Keratinocyte (primary cell): ENCODE measurements at regions not wholly inside any gene's neighbourhood (a gene's known extent, or its start where the extent isn't known, plus 50 kb on each side); places are given as distances from the start of the nearest gene placed in this dataset.

Source experiments
- DNase-seq: peaks from one replicate; pipeline ENCODE4 v3.0.0-alpha.2; 2011; ENCODE audit warnings: low read depth, missing footprints, low spot score
- FAIRE-seq: peaks from 2 replicates; lab custom pipeline; 2011; peaks lifted over from hg19 to GRCh38; lab: Jason Lieb, UNC
- H2AFZ ChIP-seq: 2 replicates; pipeline ENCODE4 v1.6.0; 2012; ENCODE audit warnings: low read length, control low read depth, inconsistent platforms; ENCODE audit not compliant: control insufficient read depth
- H3K27ac ChIP-seq: 2 replicates; pipeline ENCODE4 v1.5.1; 2011; ENCODE audit warnings: low read length; ENCODE audit not compliant: control insufficient read depth, insufficient read depth
- H3K27me3 ChIP-seq: 3 replicates; pipeline ENCODE4 v1.6.0; 2011; ENCODE audit warnings: low read length; ENCODE audit not compliant: control insufficient read depth, insufficient read depth; ENCODE audit errors: extremely low read depth
- H3K36me3 ChIP-seq, 2 experiments: 2 replicates in 1 of 2; 3 replicates in 1 of 2; pipeline ENCODE4 v1.5.1; 2011; ENCODE audit warnings: low read length in 2 of 2, mild to moderate bottlenecking in 1 of 2; ENCODE audit not compliant: control insufficient read depth in 2 of 2, insufficient read depth in 2 of 2; ENCODE audit errors: extremely low read depth in 1 of 2
- H3K4me1 ChIP-seq: 3 replicates; pipeline ENCODE4 v1.5.1; 2011; ENCODE audit warnings: low read length; ENCODE audit not compliant: control insufficient read depth, insufficient read depth; ENCODE audit errors: extremely low read depth
- H3K4me2 ChIP-seq: 3 replicates; pipeline ENCODE4 v1.6.0; 2011; ENCODE audit warnings: low read depth, low read length; ENCODE audit not compliant: control insufficient read depth, insufficient read depth; ENCODE audit errors: extremely low read depth
- H3K4me3 ChIP-seq, 3 experiments: fragments of 200-600 bp in 1 of 3; sonication (generic) in 1 of 3; 2 replicates in 2 of 3; 3 replicates in 1 of 3; pipeline ENCODE4 v1.5.1; 2011 to 2016; ENCODE audit warnings: low read length in 3 of 3, mild to moderate bottlenecking in 3 of 3, control low read depth in 2 of 3, inconsistent platforms in 1 of 3, low read depth in 1 of 3, mixed read lengths in 1 of 3, mixed run types in 1 of 3, moderate library complexity in 1 of 3; ENCODE audit not compliant: control insufficient read depth in 2 of 3, insufficient read depth in 2 of 3; ENCODE audit errors: extremely low read depth in 1 of 3
- H3K79me2 ChIP-seq: 2 replicates; pipeline ENCODE4 v1.6.0; 2012; ENCODE audit warnings: low read length; ENCODE audit not compliant: control insufficient read depth, insufficient read depth
- H3K9ac ChIP-seq: 3 replicates; pipeline ENCODE4 v1.6.0; 2011; ENCODE audit warnings: low read length; ENCODE audit not compliant: control insufficient read depth, insufficient read depth; ENCODE audit errors: extremely low read depth
- H3K9me1 ChIP-seq: 3 replicates; pipeline ENCODE4 v1.6.0; 2011; ENCODE audit warnings: low read length; ENCODE audit not compliant: control insufficient read depth, insufficient read depth; ENCODE audit errors: extremely low read depth
- H3K9me3 ChIP-seq: 2 replicates; pipeline ENCODE4 v1.5.1; 2012; ENCODE audit warnings: low read depth, low read length; ENCODE audit not compliant: control insufficient read depth
- H4K20me1 ChIP-seq: 3 replicates; pipeline ENCODE4 v1.6.0; 2011; ENCODE audit warnings: low read length; ENCODE audit not compliant: control insufficient read depth, insufficient read depth; ENCODE audit errors: extremely low read depth
- EZH2 ChIP-seq: IDR thresholded peaks from one replicate; pipeline ENCODE4 v1.6.1; 2012; ENCODE audit warnings: inconsistent platforms, mild to moderate bottlenecking, low read length, moderate library complexity
- dilution Hi-C: fragments of 300-500 bp; cut with MboI; formaldehyde crosslinking; loops from one replicate; pipeline ENCODE4 v1.7.0; 2020; ENCODE audit warnings: low sequenced_read_pairs; ENCODE audit not compliant: extremely low pct_ligation_motif_present
- TF ChIP-seq, protein P1 (sequence below), 3 experiments: IDR thresholded peaks in 1 of 3; conservative IDR thresholded peaks in 1 of 3; optimal IDR thresholded peaks in 1 of 3; 2 replicates in 2 of 3; 3 replicates in 1 of 3; pipeline versions ENCODE3 to v1.5.1; 2011; ENCODE audit warnings: low read length in 3 of 3, mild to moderate bottlenecking in 3 of 3, moderate library complexity in 2 of 3, control low read depth in 1 of 3, inconsistent platforms in 1 of 3; ENCODE audit not compliant: insufficient read depth in 2 of 3; ENCODE audit errors: extremely low read depth in 1 of 3

DNA sequence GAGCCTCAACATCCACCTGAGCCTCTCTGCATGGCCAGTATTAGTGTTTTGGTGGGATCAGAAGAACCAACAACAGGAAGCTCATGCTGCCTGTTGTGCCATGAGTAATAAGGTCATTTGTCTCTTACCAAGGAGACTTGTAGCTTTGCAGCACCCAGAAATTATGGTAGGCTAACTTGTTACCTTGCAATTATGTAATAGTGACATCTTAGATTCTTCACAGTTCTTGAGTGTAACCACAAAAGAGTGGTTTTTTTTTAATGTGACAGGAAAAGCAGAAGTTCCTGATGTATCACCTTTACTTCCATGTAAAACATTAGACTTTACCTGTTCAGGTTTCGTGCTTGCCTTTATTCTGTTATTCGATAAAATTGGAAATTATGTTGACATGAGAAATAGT, 263.9 kb upstream of the CXXC4 start:
- no peaks in the 10 kb centered on the region for H3K4me1 ChIP-seq
- dilution Hi-C loops = no loop called here
- TF ChIP-seq, protein P1, sequence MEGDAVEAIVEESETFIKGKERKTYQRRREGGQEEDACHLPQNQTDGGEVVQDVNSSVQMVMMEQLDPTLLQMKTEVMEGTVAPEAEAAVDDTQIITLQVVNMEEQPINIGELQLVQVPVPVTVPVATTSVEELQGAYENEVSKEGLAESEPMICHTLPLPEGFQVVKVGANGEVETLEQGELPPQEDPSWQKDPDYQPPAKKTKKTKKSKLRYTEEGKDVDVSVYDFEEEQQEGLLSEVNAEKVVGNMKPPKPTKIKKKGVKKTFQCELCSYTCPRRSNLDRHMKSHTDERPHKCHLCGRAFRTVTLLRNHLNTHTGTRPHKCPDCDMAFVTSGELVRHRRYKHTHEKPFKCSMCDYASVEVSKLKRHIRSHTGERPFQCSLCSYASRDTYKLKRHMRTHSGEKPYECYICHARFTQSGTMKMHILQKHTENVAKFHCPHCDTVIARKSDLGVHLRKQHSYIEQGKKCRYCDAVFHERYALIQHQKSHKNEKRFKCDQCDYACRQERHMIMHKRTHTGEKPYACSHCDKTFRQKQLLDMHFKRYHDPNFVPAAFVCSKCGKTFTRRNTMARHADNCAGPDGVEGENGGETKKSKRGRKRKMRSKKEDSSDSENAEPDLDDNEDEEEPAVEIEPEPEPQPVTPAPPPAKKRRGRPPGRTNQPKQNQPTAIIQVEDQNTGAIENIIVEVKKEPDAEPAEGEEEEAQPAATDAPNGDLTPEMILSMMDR (optimal IDR thresholded peaks at IDR 0.05 in 1 of 3, IDR thresholded peaks at IDR 0.05 in 1 of 3, conservative IDR thresholded peaks at IDR 0.05 in 1 of 3; ENCODE audit: extremely low read depth in 1 of 3, insufficient read depth in 2 of 3, low read length in 3 of 3) = no peak
- TF ChIP-seq EZH2 = no peak
- no peaks in the 10 kb centered on the region for H3K27me3 ChIP-seq
- H3K9ac ChIP-seq = no peak overlapping the region
- H3K4me3 ChIP-seq = no peak overlapping the region
- DNase-seq (no peak), FAIRE-seq (no peak)
- no peaks in the 10 kb centered on the region for H3K36me3 ChIP-seq
- H3K4me2 ChIP-seq = no peak overlapping the region
- H4K20me1 ChIP-seq = no peaks in the 10 kb centered on the region
- H3K27ac ChIP-seq = no peak overlapping the region
- no peak overlapping the region for H2AFZ ChIP-seq
- no peaks in the 10 kb centered on the region for H3K9me1 ChIP-seq
- no peaks in the 10 kb centered on the region for H3K79me2 ChIP-seq
- H3K9me3 ChIP-seq = no peaks in the 10 kb centered on the region

DNA sequence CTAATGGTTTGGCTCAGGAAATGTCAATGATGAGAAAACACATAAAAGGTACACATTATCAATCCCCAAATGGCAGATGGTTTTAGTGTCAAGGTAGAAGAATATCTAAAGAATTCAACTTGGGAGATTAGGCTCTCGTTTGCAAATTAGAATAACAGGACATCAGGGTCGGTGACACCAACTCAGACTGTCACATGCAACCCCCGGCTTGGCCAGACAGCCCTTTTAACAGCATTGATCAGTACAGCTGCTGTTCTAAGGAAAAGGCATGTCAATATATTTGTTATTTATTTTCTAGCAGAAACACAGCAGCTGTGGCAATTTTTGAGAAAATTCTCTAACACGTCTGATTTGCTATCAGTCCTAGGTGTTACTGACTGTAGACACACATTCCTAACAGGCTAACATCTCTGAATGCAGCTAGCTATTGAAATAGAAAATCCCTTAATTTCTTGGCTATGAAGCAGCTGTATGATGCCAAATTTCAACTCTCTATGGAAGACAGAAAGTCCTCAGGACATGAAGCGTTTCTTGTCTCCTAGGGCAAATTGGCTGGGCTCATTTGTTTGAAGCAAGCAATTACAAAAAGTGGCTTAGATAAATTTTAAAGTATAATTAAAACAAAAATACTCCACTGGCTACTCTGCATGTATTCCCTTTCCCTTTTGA, 269.0 kb upstream of the CXXC4 start:
- no peaks in the 10 kb centered on the region for H3K9me1 ChIP-seq
- no peaks in the 10 kb centered on the region for H3K36me3 ChIP-seq
- FAIRE-seq (no peak), DNase-seq (no peak)
- no peaks in the 10 kb centered on the region for H3K4me1 ChIP-seq
- no peak overlapping the region for H3K4me2 ChIP-seq
- H3K27me3 ChIP-seq = no peaks in the 10 kb centered on the region
- H2AFZ ChIP-seq = no peak overlapping the region
- H3K79me2 ChIP-seq = no peaks in the 10 kb centered on the region
- no peak overlapping the region for H3K27ac ChIP-seq
- H3K4me3 ChIP-seq = no peak overlapping the region
- TF ChIP-seq, protein P1 (optimal IDR thresholded peaks at IDR 0.05 in 1 of 3, IDR thresholded peaks at IDR 0.05 in 1 of 3, conservative IDR thresholded peaks at IDR 0.05 in 1 of 3; ENCODE audit: extremely low read depth in 1 of 3, insufficient read depth in 2 of 3, low read length in 3 of 3) = no peak
- no peak for TF ChIP-seq EZH2
- dilution Hi-C loops = no loop called here
- H3K9ac ChIP-seq = no peak overlapping the region
- H4K20me1 ChIP-seq = no peaks in the 10 kb centered on the region
- no peaks in the 10 kb centered on the region for H3K9me3 ChIP-seq
